ELR (cell line): ENCODE measurements at regions not wholly inside any gene's neighbourhood (a gene's known extent, or its start where the extent isn't known, plus 50 kb on each side); places are given as distances from the start of the nearest gene placed in this dataset.
"Not testable (repeated sequence)": the region's sequence is repeated elsewhere in the genome, so short reads cannot be mapped to it uniquely, and the experiment has no call there.

Source experiments
- DNase-seq: peaks from one replicate; pipeline ENCODE4 v3.0.0-alpha.2; 2015; ENCODE audit warnings: low read depth

DNA sequence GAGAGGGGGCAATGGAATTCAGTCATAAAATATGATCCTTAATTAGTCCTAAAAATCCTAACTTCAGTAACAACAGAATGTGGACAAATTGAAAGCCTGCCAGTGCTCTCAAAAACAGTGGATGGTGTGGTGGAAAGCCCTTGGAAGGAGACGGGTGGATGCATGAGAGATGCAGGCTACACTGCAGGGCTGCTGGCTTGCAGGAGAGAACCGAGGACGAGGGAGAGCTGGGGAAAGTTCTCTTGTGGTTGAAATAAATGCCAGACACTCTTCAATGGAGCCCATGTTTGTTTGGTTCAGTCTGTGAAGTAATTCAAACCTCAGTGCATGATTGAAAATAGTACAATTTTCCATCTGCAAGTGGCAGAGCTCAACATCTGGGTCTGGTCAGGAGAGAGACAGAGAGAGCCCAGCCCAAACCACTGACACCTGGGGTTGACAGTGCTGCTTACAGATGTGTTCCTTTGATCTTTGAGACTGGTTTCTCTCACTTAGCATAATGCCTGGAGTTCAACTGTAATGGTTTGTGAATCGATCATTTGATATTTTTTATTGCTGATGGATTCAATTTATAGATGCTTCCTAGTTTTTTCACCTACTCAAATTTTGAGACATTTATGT, 544.9 kb downstream of the GOLGA6L6 start:
- not testable (repeated sequence) for DNase-seq

DNA sequence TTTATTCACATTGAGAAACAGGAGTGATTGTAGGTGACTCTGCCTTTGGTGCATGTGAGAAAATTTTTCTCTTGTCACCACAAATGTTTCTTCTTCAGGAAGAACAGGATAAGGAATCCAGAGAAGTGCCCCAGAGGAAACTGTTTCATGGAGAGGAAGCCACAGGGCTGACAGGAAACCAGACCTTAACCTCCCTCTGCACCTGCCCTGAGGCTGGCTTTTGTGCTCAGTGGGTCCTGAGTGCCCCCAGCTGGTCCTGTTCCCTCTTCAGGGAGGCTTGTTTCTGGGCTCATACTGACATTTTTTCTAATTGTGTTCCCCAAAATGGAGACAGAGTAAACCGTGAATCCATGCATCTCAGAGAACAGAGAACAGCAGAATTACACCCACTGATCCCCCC, 546.3 kb downstream of the GOLGA6L6 start:
- DNase-seq: not testable (repeated sequence)

DNA sequence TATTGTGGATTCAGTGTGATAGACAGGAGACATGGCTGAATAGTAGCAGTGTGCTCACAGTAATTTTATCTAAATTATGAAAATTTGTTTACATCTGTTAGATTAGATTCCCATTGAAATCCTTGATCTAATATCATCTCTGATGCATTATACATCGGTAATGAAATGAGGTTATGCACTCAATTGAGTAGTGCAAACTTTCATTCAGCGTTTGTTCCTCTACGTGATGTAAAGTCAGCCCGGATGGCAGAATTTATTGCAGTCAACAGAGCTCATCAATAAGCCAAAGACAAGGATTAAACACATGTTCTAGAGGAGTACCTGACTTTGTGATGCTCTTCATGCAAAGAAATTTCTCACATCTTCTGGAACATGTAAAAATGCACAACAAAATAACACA, 549.2 kb downstream of the GOLGA6L6 start:
- DNase-seq: no peak

DNA sequence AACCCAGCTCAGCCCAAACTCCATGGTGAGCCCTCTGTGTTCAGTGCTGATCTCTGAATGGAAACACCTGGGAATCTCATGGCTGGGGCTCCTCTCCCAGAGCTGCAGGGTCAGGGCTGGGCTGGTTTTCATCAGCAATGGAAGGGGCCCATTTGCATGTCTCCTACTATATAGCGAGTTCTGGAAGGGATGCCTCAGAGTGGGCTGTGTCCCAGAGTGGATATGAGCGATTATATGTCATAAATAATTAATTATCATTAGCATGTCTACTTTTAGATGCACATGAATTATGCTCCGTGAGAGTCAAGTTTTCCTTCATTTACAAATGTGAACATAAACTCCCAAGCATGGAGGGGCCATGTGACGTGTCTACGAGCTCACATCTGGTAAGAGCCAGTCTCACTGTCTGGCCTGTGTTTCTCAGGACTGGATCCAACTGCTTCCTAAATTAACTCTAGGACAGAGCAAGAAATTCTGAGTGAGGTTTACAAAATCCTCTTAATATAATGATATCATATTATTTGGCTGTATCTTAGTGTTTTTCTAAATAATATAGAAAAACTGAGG, 553.4 kb downstream of the GOLGA6L6 start:
- no peak for DNase-seq

DNA sequence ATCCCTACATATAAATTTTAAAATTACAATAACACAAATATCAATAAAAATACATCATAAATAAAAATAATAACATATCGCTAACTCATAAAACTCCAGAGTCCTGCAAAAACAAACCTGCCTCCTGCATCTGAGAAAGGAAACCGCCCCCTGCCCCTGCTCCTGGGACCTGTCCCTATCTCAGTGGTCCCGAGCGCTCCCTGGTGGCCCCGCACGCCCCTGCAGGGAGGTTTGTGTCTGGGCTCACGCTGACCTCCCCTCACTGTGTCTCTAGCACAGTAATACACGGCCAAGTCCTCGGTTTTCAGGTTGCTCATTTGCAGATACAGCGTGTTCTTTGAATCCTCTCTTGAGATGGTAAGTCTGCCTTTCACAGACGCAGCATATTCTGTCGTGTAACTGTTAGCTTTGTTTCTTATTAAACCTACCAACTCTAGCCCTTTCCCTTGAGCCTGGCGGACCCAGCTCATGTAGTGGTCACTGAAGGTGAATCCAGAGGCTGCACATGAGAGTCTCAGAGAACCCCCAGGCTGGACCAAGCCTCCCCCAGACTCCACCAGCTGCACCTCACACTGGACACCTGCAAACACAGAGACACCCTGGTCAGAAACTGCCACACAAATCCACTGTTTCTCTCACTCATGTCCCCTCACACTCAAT, 554.1 kb downstream of the GOLGA6L6 start:
- no peak for DNase-seq

DNA sequence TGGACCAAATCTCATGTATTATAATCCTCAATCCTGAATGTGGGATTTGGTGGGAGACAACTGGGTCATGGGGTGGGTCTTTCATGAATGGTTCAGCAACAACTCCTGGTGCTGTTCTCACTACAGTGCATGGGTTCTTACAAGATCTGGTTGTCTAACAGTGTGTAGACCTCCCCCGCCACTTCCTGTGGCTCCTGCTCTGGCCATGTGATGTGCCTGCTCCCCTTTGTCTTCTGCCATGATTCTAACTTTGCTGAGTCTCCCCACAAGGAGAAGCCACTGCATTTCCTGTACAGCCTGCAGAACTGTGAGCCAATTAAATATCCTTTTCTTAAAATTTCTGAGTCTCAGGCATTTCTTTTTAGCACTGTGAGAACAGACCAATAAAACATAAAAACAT, 557.5 kb downstream of the GOLGA6L6 start:
- no peak for DNase-seq

DNA sequence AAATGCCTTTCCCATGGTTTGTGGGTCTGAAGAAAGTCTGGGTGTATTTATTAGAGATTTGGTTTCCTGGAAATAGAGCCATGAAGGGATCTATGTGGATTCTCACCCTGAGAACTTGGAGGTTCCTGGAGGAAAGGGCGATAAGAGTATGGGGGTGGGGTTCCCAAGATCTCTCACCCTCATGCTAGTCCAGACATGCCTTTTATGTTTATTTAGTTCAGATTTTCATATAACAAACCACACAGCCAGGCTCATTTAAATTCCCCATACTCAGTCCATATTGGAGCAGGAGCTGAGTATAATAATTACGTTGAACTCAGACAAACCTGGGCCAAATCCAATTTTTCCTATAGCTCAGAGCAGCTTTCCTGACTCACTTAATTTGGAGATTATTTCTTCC, 566.6 kb downstream of the GOLGA6L6 start:
- DNase-seq: no peak

DNA sequence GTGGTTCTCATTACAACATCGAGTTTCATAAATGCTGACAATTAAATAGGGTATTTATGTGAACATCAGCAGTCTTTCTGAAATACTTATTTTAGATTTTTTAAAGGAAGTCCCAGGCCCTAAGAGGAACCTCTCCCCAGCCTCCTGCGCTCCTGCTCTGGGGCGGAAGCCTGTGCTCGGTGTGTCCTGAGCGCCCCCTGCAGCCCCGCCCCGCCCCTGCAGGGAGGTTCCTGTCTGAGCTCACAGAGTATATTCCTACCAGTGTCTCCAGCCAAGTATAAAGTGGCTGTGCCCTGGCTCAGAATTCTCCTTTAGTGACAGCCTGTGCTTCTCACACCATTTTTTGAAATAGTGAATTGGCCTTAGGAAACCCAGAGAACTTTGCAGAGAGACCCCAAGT, 567.9 kb downstream of the GOLGA6L6 start:
- DNase-seq: no peak

DNA sequence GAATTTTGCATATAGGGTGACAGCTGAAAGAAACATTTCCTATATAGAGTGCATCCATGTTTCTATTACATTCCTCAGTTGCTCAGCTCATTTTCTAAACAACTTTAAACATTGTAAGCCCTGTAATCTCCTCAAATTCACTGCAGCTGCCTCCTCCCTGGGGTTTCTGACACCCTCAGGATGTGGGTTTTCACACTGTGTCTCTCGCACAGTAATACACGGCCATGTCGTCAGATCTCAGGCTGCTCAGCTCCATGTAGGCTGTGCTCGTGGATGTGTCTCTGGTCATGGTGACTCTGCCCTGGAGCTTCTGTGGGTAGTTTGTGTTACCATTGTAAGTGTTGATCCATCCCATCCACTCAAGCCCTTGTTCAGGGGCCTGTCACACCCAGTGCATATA, 569.0 kb downstream of the GOLGA6L6 start:
- DNase-seq: not testable (repeated sequence)

DNA sequence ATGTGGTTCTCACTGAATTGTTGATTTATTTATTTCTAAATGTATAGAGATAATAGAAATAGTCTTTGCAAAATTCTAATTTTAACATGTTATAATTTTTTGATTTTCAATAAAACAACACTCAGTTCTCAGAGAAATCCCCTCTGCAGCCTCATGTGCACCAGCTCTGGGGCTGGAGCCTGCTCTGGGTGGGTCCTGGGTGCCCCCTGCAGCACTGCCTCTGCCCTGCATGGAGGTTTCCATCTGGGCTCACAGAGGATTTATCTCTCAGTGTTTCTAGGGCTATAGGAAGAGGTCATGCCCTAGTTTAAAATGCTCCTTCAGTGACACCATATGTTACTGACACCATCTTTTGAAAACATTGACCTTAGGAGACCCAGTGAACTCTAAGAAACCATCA, 576.0 kb downstream of the GOLGA6L6 start:
- DNase-seq: not testable (repeated sequence)

DNA sequence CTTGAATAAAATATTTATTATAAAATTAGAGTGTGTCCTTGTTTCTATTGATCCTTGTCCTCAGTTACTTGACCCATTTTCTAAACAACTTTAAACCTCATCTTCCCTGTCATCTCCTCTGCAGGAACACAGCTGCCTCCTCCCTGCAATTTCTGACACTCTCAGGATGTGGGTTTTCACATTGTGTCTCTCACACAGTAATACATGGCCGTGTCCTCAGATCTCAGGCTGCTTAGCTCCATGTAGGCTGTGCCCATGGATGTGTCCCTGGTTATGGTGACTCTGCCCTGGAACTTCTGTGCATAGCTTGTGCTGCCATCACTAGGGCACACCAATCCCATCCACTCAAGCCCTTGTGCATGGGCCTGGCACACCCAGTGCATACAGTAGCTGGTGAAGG, 577.1 kb downstream of the GOLGA6L6 start:
- not testable (repeated sequence) for DNase-seq

DNA sequence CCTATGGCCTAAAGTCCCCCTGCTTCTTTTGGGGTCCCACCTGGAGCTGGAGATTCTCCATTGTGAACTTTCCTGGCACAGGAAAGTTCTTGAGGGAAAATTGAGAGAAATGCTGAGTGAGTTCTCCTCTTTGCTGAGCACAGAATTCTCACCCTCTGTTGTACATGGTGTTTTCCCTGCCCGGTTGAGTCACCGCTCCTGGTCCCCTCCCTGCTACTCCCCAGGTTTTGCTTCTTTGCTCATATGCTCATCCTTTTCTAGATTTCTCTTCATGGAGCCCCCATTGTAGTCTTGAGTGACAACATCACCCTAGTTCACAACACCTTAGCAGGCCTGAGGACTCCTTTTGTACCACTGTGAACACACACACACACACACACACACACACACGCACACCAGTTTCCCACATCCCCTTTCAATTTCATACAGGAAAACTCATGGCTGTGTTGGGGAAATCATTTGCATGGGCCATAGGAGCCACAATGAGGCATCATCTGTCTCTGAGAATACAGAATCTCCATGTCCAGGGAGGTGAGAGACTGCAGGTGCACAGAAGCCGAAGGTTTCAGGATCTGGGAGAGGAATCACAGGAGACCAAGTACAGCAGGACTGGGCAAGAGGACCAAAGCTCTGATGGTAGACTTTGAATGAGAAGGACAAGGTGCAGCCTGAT, 585.3 kb downstream of the GOLGA6L6 start:
- DNase-seq: no peak

DNA sequence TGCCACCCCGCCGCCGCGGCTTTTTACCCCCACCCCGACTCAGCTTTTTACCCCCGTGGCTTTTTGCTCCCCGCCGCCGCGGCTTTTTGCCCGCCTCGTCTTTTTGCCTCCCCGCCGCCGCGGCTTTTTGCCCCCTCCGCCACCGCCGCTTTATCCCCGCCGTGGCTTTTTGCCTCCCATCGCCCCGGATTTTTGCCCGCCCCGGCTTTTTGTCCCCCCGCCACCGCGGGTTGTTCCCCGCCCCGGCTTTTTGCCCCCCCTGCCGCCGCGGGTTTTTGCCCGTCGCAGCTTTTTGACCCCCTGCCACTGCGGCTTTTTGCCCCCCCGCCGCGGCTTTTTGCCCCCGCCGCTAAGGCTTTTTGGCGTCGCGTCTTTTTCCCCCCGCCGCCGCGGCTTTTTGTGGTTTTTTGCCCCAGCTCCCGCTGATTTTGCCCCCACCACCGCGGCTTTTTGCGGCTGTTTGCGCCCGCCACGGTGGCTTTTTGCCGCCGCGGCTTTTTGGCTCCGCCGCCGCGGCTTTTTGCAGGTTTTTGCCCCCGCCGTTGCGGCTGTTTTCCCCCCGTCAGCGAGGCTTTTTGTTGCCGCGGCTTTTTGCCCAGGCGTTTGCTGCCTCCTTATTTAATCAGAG, 597.2 kb downstream of the GOLGA6L6 start:
- DNase-seq: no peak

DNA sequence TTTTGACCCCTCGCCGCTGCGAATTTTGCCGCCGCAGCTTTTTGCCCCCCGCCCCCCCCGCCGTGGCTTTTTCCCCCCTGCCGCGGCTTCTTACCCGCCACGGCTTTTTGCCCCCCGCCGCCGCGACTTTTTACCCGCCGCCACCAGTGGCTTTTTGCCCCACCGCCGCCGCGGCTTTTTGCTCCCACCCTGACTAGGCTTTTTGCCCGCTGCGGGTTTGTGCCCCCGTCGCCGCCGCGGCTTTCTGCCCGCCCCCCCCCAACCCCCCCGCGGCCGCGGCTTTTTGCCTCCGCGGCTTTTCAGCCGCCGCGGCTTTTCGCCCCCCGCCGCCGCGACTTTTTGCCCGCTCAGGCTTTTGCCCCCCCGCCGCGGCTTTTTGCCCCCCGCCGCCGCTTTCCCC, 598.1 kb downstream of the GOLGA6L6 start:
- DNase-seq: no peak

DNA sequence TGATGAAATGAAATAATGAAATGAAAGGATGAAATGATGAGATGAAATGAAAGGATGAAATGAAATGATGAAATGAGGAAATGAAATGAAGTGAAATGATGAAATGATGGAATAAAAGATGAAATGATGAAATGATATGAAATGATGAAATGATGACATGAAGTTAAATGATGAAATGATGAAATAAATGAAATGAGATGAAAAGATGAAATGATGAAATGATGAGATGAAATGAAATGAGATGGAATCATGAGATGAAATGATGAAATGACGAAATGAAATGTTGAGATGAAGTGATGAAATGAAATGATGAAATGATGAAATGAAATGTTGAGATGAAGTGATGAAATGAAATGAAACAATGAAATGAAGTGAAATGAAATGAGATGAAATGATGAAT, 638.3 kb downstream of the GOLGA6L6 start:
- not testable (repeated sequence) for DNase-seq

DNA sequence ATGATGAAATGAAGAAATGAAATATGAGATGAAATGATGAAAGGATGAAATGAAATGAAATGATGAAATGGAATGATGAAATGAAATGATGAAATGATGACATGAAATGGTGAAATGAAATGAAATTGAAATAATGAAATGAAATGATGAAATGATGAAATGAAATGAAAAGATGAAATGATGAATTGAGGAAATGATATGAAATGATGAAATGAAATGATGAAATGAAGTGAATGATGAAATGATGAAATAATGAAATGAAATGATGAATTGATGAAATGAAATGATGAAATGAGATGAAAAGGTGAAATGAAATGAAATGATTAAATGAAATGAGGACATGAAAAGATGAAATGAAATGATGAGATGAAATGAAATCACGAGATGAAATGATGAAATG, 639.2 kb downstream of the GOLGA6L6 start:
- DNase-seq: not testable (repeated sequence)

DNA sequence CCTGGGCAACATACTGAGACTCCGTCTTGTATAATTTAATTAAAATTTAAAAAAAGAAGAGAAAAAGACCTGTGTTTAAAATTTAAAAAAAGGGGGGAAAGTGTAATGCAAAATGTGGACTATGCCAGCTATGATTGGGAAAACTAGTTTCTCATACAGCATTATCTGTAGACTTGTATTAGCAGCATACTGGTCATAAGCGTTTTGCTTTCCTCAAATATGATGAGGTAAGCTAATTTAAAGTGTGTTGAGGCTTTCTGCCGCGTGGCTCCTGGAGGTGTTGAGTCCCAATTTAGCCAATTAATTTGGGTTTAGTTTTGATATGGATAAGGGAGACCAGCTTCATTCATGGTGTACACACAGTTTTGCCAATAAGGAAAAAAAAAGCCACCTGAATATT, 640.2 kb downstream of the GOLGA6L6 start:
- DNase-seq: not testable (repeated sequence)

DNA sequence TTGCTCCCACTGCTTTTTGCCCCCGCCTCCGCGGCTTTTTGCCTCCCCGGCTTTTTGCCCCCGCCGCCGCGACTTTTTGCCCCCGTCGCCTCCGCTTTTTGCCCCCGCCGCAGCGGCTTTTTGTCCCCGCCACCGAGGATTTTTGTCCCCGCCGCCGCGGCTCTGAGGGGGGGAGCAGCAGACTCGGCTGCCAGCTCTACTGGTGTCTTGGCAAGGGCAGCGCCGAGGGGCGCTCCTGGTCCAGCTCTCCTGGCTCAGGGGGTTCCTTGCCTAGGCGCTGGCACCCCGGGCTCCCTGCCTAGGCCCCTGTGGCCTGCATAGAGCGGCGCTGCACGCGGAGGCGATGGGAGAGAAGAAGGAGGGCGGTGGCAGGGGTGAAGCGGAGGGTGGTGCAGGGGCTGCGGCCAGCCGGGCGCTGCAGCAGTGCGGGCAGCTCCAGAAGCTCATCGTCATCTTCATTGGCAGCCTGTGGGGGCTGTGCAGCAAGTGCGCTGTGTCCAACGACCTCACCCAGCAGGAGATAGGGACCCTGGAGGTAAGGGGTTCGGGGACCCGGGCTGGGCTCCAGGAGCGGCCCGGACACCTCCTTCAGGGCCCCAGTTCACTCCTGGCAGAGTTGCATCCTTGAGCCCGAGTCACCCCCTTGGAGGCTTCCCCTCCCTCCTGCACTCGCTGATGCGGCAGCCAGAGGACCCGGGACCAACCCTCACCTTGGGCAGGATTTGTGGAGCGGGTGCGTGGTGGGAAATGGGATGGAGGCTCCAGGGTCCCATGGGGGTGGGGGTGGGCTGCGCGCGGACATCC, 642.4 kb downstream of the GOLGA6L6 start:
- DNase-seq: no peak

DNA sequence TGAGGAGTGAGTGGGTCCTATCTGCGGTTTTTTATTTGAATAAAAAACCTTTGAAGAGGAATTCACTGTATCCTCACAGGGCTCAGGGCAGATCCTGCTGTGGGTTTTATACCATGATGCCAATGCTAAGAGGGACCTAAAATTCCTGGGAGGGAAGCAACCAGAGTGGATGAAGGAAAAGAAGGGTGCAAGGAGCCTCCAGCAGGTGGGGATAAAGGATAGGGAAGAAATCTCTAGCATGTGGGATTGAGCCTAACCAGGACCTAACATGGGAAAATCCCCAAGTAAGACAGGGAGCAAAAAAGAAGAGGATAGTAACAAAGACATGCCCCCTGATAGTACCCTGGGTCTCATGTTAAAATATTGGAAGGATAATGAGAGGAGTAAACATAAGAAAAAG, 652.8 kb downstream of the GOLGA6L6 start:
- DNase-seq: not testable (repeated sequence)

DNA sequence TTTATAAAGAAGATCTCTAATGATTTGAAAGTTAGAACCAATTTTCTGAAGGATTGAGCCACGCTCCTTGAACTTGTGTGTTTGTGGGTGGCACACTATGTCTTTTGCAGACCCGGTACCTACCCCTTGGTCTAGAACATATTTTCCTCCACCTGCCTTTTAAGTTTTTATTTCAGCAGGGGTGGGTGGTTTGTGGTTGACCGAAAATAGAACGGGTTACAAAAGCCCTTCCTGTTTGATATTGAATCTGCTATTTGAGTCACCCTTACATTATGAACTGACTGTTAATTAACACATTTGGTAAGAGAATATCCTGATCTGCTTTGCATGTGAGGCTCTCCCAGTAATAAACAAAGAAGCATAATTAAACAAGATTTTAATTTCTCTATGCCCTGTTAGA, 697.5 kb downstream of the GOLGA6L6 start:
- not testable (repeated sequence) for DNase-seq
